ENCODE measurements at regions not wholly inside any gene's neighbourhood (a gene's known extent, or its start where the extent isn't known, plus 50 kb on each side); places are given as distances from the start of the nearest gene placed in this dataset.
"Not testable (repeated sequence)": the region's sequence is repeated elsewhere in the genome, so short reads cannot be mapped to it uniquely, and the experiment has no call there.

- no peak for DNase-seq (ENCODE audit: low spot score)
- Histone ChIP-seq H3K27ac (no peak overlapping the region), H3K27me3 (no peaks in the 10 kb centered on the region), H2AFZ (no peak overlapping the region), H4K20me1 (ENCODE audit: insufficient read depth, poor library complexity, severe bottlenecking) (no peaks in the 10 kb centered on the region), H3K79me2 (no peaks in the 10 kb centered on the region), H3K36me3 (replicated peaks; ENCODE audit: insufficient read depth, low read depth) (no peaks in the 10 kb centered on the region), H3K9me2 (replicated peaks; ENCODE audit: insufficient read depth) (no peaks in the 10 kb centered on the region), H3K4me1 (ENCODE audit: insufficient read depth) (no peaks in the 10 kb centered on the region), H3K9me3 (ENCODE audit: low read depth) (no peaks in the 10 kb centered on the region), H3K4me2 (no peak overlapping the region), H3K4me3 (no peak overlapping the region)
- TF ChIP-seq EZH2phosphoT487 (IDR thresholded peaks at IDR 0.05; ENCODE audit: low read depth, severe bottlenecking, unreplicated experiment) = no peak
- TF ChIP-seq EZH2 (IDR thresholded peaks at IDR 0.05; ENCODE audit: borderline replicate concordance) = no peak
- TF ChIP-seq CTCF (IDR thresholded peaks at IDR 0.05; ENCODE audit: poor library complexity) = no peak
- 78% methylated on average over 2 of the region's 2 CpGs for WGBS (ENCODE audit: low lambda C conversion rate, missing lambda C conversion rate)
Measured at GRCh38 chr10:81200801-81201200, 663.1 kb downstream of the SH2D4B start.

GRCh38 chr10:81207359-81207758 lies 667.6 kb upstream of the NRG3 start:
- not testable (repeated sequence) for H3K27me3 ChIP-seq; H3K4me1 ChIP-seq (ENCODE audit: insufficient read depth); H3K36me3 ChIP-seq (replicated peaks; ENCODE audit: insufficient read depth, low read depth); H3K4me3 ChIP-seq; H3K9me3 ChIP-seq (ENCODE audit: low read depth); H3K4me2 ChIP-seq; H3K9me2 ChIP-seq (replicated peaks; ENCODE audit: insufficient read depth); H3K79me2 ChIP-seq; DNase-seq (ENCODE audit: low spot score); H3K27ac ChIP-seq; H4K20me1 ChIP-seq (ENCODE audit: insufficient read depth, poor library complexity, severe bottlenecking); H2AFZ ChIP-seq
- WGBS (ENCODE audit: low lambda C conversion rate, missing lambda C conversion rate) = 90% methylated on average over 5 of the region's 5 CpGs

DNA sequence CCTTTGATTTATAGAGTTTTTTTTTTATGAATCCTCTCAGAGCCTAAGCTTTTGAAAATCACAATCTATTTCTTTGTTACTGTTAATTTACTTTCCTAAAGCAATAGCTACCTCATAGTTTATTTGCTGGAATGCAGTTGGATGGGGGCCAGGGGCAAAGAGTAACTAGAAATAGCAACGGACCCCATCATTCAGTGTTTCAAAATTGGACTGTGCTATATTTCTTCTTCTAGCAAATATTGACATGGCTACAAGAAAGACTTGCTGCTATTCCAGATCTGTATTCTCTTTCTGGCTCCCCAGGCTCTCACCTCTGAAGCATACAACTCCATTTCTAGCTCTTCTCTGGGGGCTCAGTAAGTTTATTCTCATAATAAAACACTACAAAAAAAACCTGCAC lies 661.6 kb upstream of the NRG3 start:
- no peak for DNase-seq (ENCODE audit: low spot score)
- 46% methylated on average over 1 of the region's 1 CpG for WGBS (ENCODE audit: low lambda C conversion rate, missing lambda C conversion rate)
- Histone ChIP-seq H3K79me2 (no peaks in the 10 kb centered on the region), H3K4me1 (ENCODE audit: insufficient read depth) (no peaks in the 10 kb centered on the region), H4K20me1 (ENCODE audit: insufficient read depth, poor library complexity, severe bottlenecking) (no peaks in the 10 kb centered on the region), H2AFZ (no peak overlapping the region), H3K27me3 (no peaks in the 10 kb centered on the region), H3K4me3 (no peak overlapping the region), H3K27ac (no peak overlapping the region), H3K36me3 (replicated peaks; ENCODE audit: insufficient read depth, low read depth) (no peaks in the 10 kb centered on the region), H3K4me2 (no peak overlapping the region), H3K9me3 (ENCODE audit: low read depth) (no peaks in the 10 kb centered on the region), H3K9me2 (replicated peaks; ENCODE audit: insufficient read depth) (no peaks in the 10 kb centered on the region)
- TF ChIP-seq CTCF (IDR thresholded peaks at IDR 0.05; ENCODE audit: poor library complexity) (no peak), EZH2 (IDR thresholded peaks at IDR 0.05; ENCODE audit: borderline replicate concordance) (no peak)

DNA sequence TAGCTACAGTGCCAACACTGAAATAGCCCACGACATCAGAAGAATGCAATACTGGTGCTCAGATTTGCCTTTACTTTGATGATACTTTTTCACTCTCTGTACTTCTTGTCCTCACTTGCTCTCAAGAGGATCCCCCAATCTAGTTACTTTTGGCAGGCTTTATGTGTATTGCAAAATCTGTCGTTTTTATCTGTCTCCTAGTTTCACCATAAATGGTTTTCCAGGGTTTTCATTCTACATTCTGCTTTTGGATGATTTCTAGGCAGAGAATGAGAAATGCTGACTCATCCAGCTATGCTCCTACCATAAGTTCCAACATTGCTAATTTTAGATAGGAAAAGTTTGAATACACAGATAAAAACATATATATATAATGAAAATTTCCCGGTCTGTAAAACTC lies 659.5 kb upstream of the NRG3 start:
- no peak for DNase-seq (ENCODE audit: low spot score)
- no peaks in the 10 kb centered on the region for H3K9me3 ChIP-seq (ENCODE audit: low read depth)
- H4K20me1 ChIP-seq (ENCODE audit: insufficient read depth, poor library complexity, severe bottlenecking) = no peaks in the 10 kb centered on the region
- H3K36me3 ChIP-seq (replicated peaks; ENCODE audit: insufficient read depth, low read depth) = no peaks in the 10 kb centered on the region
- H3K4me3 ChIP-seq = no peak overlapping the region
- no peaks in the 10 kb centered on the region for H3K27me3 ChIP-seq
- H2AFZ ChIP-seq = no peak overlapping the region
- H3K4me1 ChIP-seq (ENCODE audit: insufficient read depth) = no peaks in the 10 kb centered on the region
- TF ChIP-seq CTCF (IDR thresholded peaks at IDR 0.05; ENCODE audit: poor library complexity) (no peak), EZH2phosphoT487 (IDR thresholded peaks at IDR 0.05; ENCODE audit: low read depth, severe bottlenecking, unreplicated experiment) (no peak), EZH2 (IDR thresholded peaks at IDR 0.05; ENCODE audit: borderline replicate concordance) (no peak)
- 87% methylated on average over 3 of the region's 3 CpGs for WGBS (ENCODE audit: low lambda C conversion rate, missing lambda C conversion rate)
- H3K27ac ChIP-seq = no peak overlapping the region
- no peaks in the 10 kb centered on the region for H3K9me2 ChIP-seq (replicated peaks; ENCODE audit: insufficient read depth)
- no peak overlapping the region for H3K4me2 ChIP-seq
- no peaks in the 10 kb centered on the region for H3K79me2 ChIP-seq
